ENCODE measurements at regions not wholly inside any gene's neighbourhood (a gene's known extent, or its start where the extent isn't known, plus 50 kb on each side); places are given as distances from the start of the nearest gene placed in this dataset.

GRCh38 chr10:121183707-121184106, 332.5 kb downstream of the WDR11 start:
- no peak for TF ChIP-seq POLR2A (IDR thresholded peaks at IDR 0.05)
- TF ChIP-seq, protein P1, sequence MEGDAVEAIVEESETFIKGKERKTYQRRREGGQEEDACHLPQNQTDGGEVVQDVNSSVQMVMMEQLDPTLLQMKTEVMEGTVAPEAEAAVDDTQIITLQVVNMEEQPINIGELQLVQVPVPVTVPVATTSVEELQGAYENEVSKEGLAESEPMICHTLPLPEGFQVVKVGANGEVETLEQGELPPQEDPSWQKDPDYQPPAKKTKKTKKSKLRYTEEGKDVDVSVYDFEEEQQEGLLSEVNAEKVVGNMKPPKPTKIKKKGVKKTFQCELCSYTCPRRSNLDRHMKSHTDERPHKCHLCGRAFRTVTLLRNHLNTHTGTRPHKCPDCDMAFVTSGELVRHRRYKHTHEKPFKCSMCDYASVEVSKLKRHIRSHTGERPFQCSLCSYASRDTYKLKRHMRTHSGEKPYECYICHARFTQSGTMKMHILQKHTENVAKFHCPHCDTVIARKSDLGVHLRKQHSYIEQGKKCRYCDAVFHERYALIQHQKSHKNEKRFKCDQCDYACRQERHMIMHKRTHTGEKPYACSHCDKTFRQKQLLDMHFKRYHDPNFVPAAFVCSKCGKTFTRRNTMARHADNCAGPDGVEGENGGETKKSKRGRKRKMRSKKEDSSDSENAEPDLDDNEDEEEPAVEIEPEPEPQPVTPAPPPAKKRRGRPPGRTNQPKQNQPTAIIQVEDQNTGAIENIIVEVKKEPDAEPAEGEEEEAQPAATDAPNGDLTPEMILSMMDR (IDR thresholded peaks at IDR 0.05) = no peak
